Retinal pigment epithelial cell (primary cell): ENCODE measurements at regions not wholly inside any gene's neighbourhood (a gene's known extent, or its start where the extent isn't known, plus 50 kb on each side); places are given as distances from the start of the nearest gene placed in this dataset.

Source experiments
- DNase-seq: peaks from one replicate; pipeline ENCODE4 v3.0.0-alpha.2; 2010; ENCODE audit warnings: low read depth
- H3K4me3 ChIP-seq: 2 replicates; pipeline ENCODE4 v1.5.1; 2011; ENCODE audit warnings: mild to moderate bottlenecking, low read length, control low read depth, moderate library complexity
- TF ChIP-seq, protein P1 (sequence below): conservative IDR thresholded peaks from 2 replicates; pipeline ENCODE4 v1.5.1; 2011; ENCODE audit warnings: low read depth, low read length, control low read depth, inconsistent platforms

DNA sequence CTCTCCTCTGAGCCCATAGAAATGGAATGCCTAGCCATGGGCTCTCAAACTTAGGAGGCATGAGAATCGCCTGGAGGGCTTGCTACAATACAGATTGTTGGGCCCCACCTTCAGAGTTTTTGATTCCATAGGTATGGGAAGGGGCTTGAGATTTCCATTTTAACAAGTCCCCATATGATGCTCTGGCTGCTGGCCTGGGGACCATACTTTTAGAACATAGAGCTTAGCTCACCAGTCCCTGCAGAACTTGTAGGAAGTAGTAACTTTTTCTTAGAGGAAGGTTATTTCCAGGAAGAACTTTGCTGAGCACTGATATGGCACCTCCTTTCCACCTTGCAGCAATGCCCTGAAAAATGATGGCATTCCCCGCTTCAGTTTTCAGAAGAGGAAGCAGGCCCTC, 177.0 kb upstream of the ZMIZ1 start:
- TF ChIP-seq, protein P1, sequence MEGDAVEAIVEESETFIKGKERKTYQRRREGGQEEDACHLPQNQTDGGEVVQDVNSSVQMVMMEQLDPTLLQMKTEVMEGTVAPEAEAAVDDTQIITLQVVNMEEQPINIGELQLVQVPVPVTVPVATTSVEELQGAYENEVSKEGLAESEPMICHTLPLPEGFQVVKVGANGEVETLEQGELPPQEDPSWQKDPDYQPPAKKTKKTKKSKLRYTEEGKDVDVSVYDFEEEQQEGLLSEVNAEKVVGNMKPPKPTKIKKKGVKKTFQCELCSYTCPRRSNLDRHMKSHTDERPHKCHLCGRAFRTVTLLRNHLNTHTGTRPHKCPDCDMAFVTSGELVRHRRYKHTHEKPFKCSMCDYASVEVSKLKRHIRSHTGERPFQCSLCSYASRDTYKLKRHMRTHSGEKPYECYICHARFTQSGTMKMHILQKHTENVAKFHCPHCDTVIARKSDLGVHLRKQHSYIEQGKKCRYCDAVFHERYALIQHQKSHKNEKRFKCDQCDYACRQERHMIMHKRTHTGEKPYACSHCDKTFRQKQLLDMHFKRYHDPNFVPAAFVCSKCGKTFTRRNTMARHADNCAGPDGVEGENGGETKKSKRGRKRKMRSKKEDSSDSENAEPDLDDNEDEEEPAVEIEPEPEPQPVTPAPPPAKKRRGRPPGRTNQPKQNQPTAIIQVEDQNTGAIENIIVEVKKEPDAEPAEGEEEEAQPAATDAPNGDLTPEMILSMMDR = no peak
- no peak for DNase-seq
- H3K4me3 ChIP-seq = no peak overlapping the region

DNA sequence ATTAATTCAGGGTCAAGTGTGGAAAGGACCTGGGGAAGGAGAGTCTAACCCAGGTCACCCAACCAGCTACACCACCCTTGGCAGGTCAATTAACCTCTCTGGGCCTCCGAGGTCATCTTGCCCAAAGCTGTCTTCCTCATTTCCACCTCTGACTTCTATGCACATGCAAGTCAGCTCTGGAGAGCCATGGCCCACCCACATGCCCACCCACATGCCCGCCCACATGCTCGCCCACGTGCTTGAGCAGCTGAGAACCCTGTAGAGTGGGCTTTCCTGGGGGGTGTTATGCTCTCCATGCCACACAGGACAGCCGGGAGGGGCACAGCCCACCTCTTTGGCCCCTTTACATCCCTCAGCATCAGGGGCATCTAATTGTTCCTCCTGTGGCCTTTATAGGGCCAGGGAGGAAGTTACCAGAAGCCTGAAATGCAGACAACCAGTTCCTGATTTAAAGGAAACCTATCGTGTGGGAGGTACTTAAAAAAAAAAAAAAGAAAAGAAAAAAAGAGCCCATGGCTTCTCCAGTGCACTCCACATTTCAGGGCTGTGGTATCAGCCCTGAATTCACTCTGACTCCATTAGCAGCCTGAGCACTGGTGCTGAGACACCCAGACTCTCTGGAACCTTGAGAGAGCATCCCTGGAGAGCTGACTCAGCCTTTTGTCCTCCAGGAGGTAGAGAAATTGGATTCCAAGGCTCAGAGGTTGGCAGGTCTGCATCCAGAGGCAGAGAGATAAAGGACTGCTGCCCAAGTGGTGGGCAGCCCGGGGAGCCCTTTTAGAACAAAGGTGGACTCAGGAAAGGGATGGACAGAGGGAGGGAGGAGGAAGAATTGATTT, 176.2 kb upstream of the ZMIZ1 start:
- no peak overlapping the region for H3K4me3 ChIP-seq
- TF ChIP-seq, protein P1 = no peak
- no peak for DNase-seq

DNA sequence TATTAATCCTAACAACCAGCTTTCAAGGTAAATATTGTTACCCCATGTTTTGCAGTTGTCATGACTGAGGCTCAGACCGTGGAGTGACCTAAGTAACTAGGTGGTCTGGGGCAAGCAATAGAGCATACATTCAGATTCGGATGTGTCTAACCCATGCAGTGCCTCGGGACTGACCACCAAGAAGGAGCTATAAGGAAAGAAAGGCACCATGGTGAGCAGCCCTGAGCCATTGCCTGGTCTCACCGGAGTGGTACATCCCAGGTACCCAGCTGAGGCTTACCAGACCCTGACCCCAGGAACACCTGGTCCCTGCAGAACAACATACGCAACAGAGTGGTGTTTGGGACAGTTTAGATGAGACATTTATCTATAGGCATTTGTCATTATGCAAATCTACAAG, 175.5 kb upstream of the ZMIZ1 start:
- no peak for DNase-seq
- TF ChIP-seq, protein P1 = no peak
- no peak overlapping the region for H3K4me3 ChIP-seq

DNA sequence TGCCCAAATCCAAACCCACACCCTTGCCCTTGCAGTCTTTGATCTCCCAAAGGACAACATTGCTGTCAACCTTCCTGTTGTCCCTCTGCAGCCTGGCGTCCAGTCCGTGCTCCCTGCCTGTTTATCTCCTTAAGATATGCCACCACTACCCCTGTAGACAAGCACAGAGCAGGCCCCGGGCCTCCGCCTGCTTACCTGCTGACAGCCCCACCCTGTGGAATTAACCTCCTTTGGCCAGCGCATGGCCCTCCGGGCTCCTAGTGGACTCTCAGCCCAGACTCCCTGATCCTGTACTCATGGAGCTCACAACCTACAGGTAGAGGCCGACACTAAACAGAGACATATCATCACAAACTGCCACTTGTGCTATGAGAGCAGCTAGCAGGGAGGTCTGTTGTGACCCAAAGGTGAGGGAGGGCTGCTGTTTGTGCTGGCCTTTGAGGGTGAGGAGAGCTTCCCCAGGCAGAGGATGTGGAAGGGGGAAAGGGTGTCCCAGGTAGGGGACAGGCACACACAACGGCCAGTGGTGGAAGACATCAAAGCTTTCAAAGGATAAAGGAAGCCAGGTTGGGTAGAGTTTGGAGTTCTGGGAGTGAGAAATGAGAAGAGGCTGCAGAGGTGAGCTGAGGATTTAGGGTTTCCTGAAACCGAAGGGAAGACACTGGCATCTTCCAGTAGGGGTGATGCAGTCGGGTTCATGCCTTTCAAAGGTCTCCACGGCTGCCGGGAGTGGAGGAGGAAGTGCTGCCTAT, 174.5 kb upstream of the ZMIZ1 start:
- DNase-seq = no peak
- no peak overlapping the region for H3K4me3 ChIP-seq
- TF ChIP-seq, protein P1 = no peak

DNA sequence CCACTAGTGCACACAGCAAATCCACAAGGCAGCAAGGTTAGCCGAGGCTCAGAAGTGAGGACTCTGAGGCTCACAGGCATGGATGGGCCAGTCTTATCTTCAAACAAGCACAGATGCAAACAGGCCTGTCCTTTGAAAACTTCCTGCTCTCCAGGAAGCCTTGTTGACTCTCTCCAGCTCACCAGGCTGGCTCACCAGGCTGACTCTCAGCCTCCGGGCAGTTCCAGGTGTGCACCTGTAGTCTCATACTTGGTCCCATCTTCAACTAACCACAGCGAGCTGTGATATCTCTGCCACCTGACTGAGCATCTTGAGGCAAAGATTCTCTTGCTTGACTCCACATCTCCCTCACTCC, 173.9 kb upstream of the ZMIZ1 start:
- H3K4me3 ChIP-seq = no peak overlapping the region
- TF ChIP-seq, protein P1 = no peak
- DNase-seq = no peak

DNA sequence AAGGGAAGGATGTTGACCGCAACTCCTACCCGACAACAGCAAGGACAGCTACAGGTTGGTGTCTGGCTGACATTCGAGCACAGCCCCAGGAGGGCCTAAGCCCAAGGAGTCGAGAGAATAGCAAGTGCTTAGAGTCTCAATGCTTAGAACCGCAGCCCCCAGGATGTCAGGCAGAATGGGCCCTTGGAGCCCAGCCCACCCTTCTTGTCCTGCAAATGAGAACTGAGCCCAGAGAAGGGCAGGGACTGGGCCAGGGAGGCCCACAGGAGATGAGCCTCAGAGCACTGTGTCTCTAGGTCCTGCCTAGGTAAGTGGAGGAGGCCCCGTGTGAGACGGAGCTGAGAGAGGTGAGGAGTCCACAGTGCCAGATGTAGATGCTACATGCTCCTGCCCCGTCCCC, 173.3 kb upstream of the ZMIZ1 start:
- no peak overlapping the region for H3K4me3 ChIP-seq
- TF ChIP-seq, protein P1 = no peak
- DNase-seq = no peak
